CD4-positive, alpha-beta T cell treated with Interleukin-1 beta for 1 hour (primary cell): ENCODE measurements at regions not wholly inside any gene's neighbourhood (a gene's known extent, or its start where the extent isn't known, plus 50 kb on each side); places are given as distances from the start of the nearest gene placed in this dataset.
"Not testable (repeated sequence)": the region's sequence is repeated elsewhere in the genome, so short reads cannot be mapped to it uniquely, and the experiment has no call there.

Experiments
- DNase-seq, 2 donors: peaks; one replicate each; pipeline ENCODE4 v3.0.0-alpha.2; 2020 to 2022

DNA sequence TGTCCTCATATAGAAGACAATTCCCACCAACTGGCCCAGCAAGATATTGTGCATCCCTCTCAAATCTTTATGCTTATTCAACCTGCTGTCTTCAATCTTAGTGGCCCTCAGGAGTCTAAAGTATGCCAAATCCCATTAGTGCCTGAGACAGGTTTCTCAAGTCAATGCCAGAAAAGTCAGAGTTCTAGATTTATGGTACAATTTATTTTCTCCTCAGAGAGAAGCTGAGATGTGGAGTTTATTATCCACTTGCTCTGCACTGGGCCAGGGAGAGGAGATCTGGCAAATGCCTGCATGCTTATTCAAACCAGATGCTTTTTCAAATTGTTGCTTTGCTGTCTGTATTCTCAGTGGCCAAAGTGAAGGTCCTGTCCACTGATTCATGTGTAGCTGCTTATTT is 825.2 kb downstream of the METTL4 start:
- no peak for DNase-seq

- DNase-seq = no peak
These were observed 820.1 kb downstream of the METTL4 start for GRCh38 chr18:1751249-1751648.

GRCh38 chr18:1760901-1761300 is 810.4 kb downstream of the METTL4 start:
- DNase-seq = no peak

DNA sequence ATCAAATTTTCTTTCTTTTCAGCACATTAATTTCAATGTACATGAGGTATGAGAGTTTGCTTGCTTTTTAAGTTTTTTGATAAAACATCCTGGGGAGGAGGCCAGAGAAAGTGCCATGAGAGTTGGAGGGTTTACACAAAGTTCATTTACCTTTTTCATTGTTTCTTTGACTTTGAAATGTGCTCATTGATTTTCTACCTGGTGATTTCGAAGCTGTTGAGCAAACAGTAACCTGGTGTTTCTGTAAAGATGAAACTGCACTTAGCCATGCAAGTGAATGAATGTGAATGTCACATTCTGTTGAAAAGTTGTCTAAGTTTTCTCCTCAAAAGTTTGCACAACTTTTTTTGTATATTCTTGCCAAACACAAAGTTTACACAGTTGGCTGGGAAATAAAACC is 797.0 kb downstream of the METTL4 start:
- no peak for DNase-seq

DNA sequence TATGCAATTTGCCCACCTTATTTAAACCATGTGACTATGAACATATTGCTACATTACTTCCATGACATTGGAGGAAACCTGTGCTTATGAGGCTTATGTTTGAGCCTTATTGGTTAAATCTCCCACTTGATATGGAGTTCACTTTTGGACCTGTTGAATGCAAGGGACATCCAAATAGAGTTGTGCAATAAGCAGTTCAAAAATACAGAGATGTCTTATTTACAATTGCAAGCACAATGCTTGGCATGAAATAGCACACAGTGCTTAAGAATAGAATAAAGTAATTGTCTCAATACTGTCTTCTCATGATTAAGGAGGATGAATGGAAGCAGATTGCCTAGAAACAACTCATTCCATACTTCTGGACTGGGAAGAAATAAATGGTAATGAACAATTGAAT is 793.5 kb downstream of the METTL4 start:
- no peak for DNase-seq

- DNase-seq = no peak
These were observed 792.7 kb downstream of the METTL4 start for GRCh38 chr18:1778496-1779178.

- DNase-seq = no peak
These were observed 791.7 kb downstream of the METTL4 start for GRCh38 chr18:1779587-1779986.

GRCh38 chr18:1784113-1784512 is 787.2 kb downstream of the METTL4 start:
- DNase-seq = no peak

DNA sequence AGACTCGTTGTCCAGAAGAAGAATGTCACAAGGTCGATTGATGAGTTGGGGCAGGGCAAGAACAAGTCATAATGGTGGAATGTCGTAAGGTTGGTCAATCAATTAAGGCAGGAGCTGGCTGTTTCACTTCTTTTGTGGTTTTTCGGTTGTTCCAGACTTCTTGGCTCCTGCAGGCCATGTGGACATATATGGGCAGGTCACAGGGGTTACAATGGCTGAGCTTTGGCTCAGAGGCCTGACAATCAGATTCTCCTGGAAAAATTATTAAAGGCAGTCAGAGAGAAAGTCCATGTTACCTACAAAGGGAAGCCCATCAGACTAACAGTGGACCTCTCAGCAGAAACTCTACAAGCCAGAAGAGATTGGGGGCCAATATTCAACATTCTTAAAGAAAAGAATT is 785.3 kb downstream of the METTL4 start:
- DNase-seq = not testable (repeated sequence)

- no peak for DNase-seq
These were observed 774.7 kb downstream of the METTL4 start for GRCh38 chr18:1796636-1797035.

DNA sequence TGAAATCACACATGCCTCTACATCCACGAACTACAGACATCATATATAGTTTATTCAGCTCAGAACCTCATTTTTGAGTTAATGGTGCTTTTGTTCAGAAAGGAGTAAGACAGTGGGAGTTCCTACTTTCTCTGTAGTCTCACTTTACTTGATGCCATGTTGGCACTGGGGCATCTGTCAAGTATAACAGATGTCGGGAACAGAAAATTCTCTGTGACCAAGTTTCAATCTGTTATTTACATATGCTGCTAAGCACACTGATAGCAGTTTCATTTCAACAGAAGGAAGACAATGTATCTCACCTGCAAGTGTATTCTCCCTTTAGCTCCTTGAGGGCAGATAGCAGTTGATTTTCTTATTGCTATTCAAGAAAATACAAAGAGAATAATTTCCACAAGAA is 774.1 kb downstream of the METTL4 start:
- no peak for DNase-seq

GRCh38 chr18:1805521-1805920 is 765.8 kb downstream of the METTL4 start:
- no peak for DNase-seq

DNA sequence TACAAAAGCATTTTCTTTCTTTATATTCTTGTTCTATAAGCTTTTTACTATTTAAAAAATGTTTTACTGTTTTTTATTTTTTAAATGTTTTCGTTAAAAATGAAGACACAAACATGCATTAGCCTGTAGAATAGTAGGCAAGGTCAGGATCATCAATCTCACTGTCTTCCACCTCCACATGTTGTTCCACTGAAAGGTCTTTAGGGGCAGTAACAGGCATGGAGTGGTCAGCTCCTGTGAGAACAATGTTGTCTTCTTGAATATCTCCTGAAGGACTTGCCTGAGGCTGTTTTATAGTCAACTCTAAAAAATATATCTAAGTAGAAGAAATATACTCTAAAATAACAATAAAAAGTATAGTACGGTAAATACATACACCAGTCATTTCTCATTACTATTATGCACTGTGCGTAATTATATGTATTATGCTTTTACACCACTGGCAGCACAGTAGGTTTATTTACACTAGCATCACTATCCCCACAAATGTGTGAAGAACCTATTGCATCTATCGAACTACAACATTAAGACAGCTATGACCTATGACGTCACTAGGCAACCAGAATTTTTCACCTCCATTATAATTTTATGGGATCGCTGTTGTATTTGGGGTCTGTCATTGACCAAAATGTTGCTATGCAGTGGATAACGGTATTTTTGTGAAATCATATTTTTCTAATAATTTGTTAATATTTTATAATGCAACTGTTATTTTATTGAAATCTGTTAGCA is 764.3 kb downstream of the METTL4 start:
- no peak for DNase-seq

DNA sequence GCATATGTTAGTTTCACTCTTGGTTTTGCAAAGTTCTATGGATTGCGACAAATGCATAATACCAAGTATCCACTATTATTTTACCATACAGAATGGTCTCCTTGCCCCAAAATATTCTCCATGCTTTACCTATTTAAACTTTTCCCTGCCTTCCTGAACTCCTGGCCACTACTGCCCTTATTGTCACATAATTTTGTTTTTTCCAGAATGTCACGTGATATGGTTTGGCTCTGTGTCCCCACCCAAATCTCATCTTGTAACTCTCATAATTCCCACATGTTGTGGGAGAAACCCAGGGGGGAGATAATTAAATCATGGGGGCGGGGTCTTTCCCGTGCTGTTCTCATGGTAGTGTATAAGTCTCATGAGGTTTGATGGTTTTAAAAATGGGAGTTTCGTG is 760.0 kb downstream of the METTL4 start:
- DNase-seq = no peak

- DNase-seq = no peak
These were observed 746.0 kb downstream of the METTL4 start for GRCh38 chr18:1825296-1825695.

DNA sequence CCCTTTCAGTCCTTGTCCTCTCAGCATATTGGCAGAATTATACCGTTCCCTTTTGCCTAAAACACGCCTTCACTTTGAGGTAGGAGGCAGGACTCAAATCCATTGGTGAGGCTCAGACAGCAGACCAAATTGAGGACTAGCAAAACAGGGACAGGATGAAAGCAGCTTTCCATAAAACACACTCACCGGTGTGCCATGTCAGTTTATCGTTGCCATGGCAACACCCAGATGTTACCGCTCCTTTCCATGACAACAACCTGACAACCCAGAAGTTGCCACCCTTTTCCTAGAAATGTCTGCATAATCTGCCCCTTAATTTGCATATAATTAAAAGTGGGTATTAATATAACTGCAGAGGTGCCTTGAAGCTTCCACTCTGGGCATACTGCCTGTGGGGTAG is 730.4 kb downstream of the METTL4 start:
- DNase-seq = no peak

DNA sequence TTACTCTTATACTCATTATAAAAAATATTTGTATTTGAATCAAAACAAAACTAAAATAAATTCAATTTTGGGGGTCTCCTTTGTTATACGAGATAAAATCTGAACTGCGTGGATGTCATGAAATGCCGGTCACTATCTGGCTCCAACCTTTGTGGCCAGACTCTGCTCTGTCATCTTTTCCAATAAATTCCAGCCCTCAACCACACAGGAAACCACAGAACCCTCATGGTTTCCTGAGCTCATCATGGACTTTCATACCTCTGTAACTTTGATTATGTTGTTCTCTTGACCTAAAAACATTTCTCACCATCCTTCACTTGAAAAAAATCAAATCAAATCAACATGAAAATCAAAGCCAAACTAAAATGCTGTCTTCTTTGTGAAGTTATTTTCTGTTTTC is 724.7 kb downstream of the METTL4 start:
- DNase-seq = no peak

- DNase-seq = no peak
These were observed 722.6 kb downstream of the METTL4 start for GRCh38 chr18:1848716-1849115.

DNA sequence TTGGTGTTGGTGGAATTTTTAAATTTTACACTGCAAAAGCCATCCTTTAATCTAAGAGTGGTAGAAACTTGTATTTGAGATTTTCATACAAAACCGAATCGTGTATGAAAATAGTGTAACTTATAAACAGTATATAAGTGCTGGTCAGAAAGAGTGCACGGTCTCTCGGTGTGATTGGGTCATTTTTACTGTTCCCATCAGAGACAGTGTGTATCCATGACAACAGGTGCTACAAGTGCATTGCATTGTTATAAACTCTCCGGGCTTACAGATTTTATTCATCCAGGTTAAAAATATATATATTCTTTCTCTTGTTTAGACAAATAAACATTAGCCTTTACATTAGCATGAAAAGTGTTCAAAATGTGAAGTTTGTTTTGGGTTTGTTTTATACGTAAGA is 721.9 kb downstream of the METTL4 start:
- DNase-seq = no peak

- DNase-seq = not testable (repeated sequence)
These were observed 714.0 kb downstream of the METTL4 start for GRCh38 chr18:1857281-1857680.

GRCh38 chr18:1861473-1861872 is 709.8 kb downstream of the METTL4 start:
- no peak for DNase-seq

DNA sequence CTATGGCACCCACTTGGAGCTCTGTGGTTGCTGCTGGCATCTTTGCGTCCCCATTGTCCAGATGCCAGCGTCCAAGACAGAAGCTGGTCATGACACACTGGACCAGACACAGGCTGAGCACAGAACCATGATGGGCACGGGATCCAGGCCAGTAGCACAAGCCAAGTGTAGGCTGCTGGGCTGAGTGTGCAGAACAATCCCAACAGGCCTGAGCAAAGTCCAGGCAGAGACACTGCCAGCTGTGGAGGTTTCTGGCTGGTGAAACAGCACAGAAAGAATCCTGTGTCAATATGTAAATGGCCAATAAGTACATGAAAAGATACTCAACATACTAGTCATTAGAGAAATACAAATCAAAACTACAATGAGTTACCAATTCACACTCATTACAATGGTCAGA is 705.4 kb downstream of the METTL4 start:
- DNase-seq = no peak

DNA sequence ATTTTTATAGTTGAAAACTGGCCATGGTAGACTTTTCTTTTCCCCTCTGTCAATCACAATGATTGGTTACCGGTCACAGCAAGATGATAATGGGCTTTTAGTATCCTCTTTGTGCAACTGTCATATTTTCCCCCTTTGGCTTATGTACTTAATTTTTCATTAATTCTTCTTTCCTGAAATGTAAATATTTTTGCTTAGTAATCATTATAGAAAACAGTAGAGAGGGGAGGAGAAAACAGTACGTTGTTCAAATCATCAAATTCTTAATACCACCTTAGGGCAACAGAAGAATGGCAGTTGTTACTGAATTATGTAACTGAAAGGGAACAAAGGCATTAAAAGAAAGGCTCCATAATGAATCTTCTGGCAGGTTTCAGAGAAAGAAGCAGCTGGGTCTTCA is 699.0 kb downstream of the METTL4 start:
- DNase-seq = no peak

- DNase-seq = no peak
These were observed 696.1 kb downstream of the METTL4 start for GRCh38 chr18:1875219-1875618.

- no peak for DNase-seq
These were observed 686.7 kb downstream of the METTL4 start for GRCh38 chr18:1884623-1885022.
